Activated CD8-positive, alpha-beta T cell treated with anti-CD3 and anti-CD28 coated beads for 36 hours (primary cell): ENCODE measurements at regions not wholly inside any gene's neighbourhood (a gene's known extent, or its start where the extent isn't known, plus 50 kb on each side); places are given as distances from the start of the nearest gene placed in this dataset.

Experiments used
- ATAC-seq: fragments of 200-7000 bp; cut with Tn5 transposase; one replicate; pipeline ENCODE4 v1.10.0; 2021; ENCODE audit warnings: mild to moderate bottlenecking, moderate library complexity
- CTCF ChIA-PET: fragments of 350-600 bp; sonication (Branson Sonifier 250); formaldehyde crosslinking; loops from one replicate; lab custom pipeline; 2021; ENCODE audit warnings: antibody characterized with exemption; lab: Charles Lee
- POLR2A ChIA-PET: fragments of 350-600 bp; sonication (Branson Sonifier 250); formaldehyde crosslinking; loops from one replicate; lab custom pipeline; 2021; ENCODE audit warnings: antibody characterized with exemption; lab: Charles Lee
- DNase-seq: peaks from one replicate; pipeline ENCODE4 v3.0.0-alpha.2; 2020
- H3K27ac Mint-ChIP-seq: one replicate; pipeline ENCODE4 v1.8.0; 2021; ENCODE audit warnings: mild to moderate bottlenecking, mixed read lengths
- H3K27me3 Mint-ChIP-seq: one replicate; pipeline ENCODE4 v1.8.0; 2021; ENCODE audit warnings: mixed read lengths
- H3K36me3 Mint-ChIP-seq: one replicate; pipeline ENCODE4 v1.8.0; 2021; ENCODE audit warnings: low read depth, mixed read lengths
- H3K4me1 Mint-ChIP-seq: one replicate; pipeline ENCODE4 v1.8.0; 2021; ENCODE audit warnings: low read depth, mixed read lengths
- H3K4me3 Mint-ChIP-seq: one replicate; pipeline ENCODE4 v1.8.0; 2021; ENCODE audit warnings: mild to moderate bottlenecking, moderate library complexity, mixed read lengths
- H3K9me3 Mint-ChIP-seq: one replicate; pipeline ENCODE4 v1.8.0; 2021; ENCODE audit warnings: mixed read lengths
- intact Hi-C: fragments of 100-400 bp; cut with micrococcal nuclease; formaldehyde crosslinking; loops from one replicate; pipeline ENCODE4 v1.10.0; 2022
- TF ChIP-seq, protein P1 (sequence below): fragments of 200-600 bp; IDR thresholded peaks from one replicate; pipeline ENCODE4 v1.8.0; 2022; ENCODE audit warnings: antibody characterized with exemption, mild to moderate bottlenecking

DNA sequence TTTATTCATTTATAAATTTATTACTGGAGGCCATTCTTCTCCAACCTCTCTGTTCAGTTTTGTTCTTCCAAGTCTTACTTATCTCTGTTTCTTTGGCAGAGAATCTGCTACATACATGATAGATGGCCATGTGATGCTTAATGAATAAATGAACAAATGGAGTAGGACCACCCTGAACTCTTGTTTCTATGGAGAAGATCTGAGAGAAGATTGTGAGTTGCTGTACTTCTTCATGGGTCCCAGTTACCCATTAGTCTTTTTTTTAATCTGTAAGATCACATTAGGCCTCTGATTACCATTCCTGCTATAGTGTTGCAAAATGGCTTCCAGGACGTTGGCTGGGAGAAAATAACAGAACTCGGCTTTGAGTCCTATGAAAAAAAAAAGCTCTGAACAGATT is 191.9 kb upstream of the SYNPR start:
- Mint-ChIP-seq H3K9me3 (peaks cover 5% of the 10 kb centered on the region), H3K36me3 (no peaks in the 10 kb centered on the region), H3K27ac (no peak overlapping the region), H3K4me3 (no peak overlapping the region), H3K4me1 (no peaks in the 10 kb centered on the region), H3K27me3 (no peaks in the 10 kb centered on the region)
- ChIA-PET CTCF (no interaction called here), POLR2A (no interaction called here)
- TF ChIP-seq, protein P1, sequence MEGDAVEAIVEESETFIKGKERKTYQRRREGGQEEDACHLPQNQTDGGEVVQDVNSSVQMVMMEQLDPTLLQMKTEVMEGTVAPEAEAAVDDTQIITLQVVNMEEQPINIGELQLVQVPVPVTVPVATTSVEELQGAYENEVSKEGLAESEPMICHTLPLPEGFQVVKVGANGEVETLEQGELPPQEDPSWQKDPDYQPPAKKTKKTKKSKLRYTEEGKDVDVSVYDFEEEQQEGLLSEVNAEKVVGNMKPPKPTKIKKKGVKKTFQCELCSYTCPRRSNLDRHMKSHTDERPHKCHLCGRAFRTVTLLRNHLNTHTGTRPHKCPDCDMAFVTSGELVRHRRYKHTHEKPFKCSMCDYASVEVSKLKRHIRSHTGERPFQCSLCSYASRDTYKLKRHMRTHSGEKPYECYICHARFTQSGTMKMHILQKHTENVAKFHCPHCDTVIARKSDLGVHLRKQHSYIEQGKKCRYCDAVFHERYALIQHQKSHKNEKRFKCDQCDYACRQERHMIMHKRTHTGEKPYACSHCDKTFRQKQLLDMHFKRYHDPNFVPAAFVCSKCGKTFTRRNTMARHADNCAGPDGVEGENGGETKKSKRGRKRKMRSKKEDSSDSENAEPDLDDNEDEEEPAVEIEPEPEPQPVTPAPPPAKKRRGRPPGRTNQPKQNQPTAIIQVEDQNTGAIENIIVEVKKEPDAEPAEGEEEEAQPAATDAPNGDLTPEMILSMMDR, result no peak
- no peak for DNase-seq
- intact Hi-C loops, result no loop called here
- no peak for ATAC-seq

DNA sequence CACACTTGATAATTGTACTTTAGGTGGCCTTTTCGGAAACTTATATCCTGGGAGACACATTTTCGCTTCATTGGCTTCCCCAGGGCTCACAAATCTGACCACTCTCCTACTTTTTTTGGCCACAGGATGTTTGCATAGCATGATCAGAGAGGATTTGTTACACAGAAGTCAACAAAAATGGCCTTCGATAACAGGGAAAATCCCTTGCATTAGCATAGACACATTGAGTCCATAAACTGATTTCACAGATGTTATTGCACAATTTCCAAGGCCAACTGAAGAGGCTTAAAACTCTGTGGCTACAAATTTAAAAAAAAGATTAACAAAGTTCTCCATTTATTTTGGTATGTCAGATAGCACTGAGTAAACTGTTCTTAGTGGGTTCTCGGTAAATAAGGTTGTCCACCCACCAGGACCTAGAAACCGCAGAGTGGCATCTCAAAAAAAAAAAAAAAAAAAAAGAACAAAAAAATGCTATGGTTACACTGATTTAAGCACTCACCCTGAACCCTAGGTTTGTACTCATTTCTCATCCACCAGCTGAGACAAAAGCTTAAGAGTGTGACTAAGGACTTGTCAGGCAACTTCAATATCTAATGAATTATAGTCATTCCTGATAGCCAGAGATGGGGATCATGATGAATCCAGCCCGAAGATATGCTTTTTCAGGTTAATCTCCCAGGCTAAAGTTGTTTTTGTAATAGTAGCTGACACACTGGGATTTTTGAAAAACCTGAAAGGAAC is 188.9 kb upstream of the SYNPR start:
- Mint-ChIP-seq H3K4me3 (no peak overlapping the region), H3K27ac (no peak overlapping the region), H3K27me3 (no peaks in the 10 kb centered on the region), H3K9me3 (peaks cover 5% of the 10 kb centered on the region), H3K4me1 (no peaks in the 10 kb centered on the region), H3K36me3 (no peaks in the 10 kb centered on the region)
- TF ChIP-seq, protein P1, result no peak
- ChIA-PET CTCF (no interaction called here), POLR2A (no interaction called here)
- DNase-seq (no peak), ATAC-seq (no peak)
- intact Hi-C loops, result no loop called here

DNA sequence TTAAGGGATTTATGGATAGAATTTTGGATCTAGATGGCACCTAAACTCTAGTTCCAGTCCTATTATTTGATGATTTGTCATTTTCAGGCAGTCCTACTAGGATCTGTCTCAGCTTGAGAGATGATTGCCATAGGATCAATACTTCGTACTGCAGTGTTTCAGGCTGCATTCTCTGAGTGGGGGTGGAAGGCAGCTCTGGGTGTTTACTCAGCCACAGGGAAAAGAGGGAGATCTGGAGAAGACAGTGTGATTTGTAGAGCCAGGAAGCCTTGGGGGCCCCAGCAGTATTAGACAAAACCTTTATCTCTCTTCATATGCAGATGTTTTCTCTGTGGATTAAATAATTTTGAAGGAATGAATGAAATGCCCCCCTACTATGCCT is 188.4 kb upstream of the SYNPR start:
- CTCF ChIA-PET, result no interaction called here

DNA sequence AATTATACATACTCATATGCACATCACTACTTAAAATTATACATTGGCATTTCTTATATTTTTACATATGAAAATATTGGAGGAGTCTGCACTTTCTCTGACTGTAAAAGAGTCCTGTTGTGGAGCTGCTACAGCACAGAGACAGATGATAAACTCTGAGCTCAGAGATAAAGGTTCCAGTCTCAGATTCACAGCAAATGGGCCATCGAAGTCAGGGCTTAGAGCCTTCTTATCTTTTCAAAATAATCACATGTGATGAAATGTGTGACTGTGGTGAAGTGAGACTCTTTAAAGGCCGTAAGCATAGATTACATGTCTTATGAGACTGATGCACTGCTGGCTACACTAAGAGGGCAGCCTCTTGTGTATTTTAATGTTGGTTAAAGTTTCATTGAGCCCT is 187.5 kb upstream of the SYNPR start:
- peaks cover 5% of the 10 kb centered on the region for H3K9me3 Mint-ChIP-seq
- ChIA-PET CTCF (no interaction called here), POLR2A (no interaction called here)
- no peak for DNase-seq
- H3K27me3 Mint-ChIP-seq, result no peaks in the 10 kb centered on the region
- intact Hi-C loops, result no loop called here
- H3K4me1 Mint-ChIP-seq, result no peaks in the 10 kb centered on the region
- ATAC-seq, result no peak
- H3K27ac Mint-ChIP-seq, result no peak overlapping the region
- TF ChIP-seq, protein P1, result no peak
- H3K4me3 Mint-ChIP-seq, result no peak overlapping the region
- H3K36me3 Mint-ChIP-seq, result no peaks in the 10 kb centered on the region

More for the DNA sequence above, 188.4 kb upstream of the SYNPR start:
- no peak overlapping the region for H3K4me3 Mint-ChIP-seq
- DNase-seq (no peak), ATAC-seq (no peak)
- intact Hi-C loops, result no loop called here
- H3K36me3 Mint-ChIP-seq, result no peaks in the 10 kb centered on the region
- no peaks in the 10 kb centered on the region for H3K4me1 Mint-ChIP-seq
- no peaks in the 10 kb centered on the region for H3K27me3 Mint-ChIP-seq
- TF ChIP-seq, protein P1, result no peak
- no peak overlapping the region for H3K27ac Mint-ChIP-seq
- H3K9me3 Mint-ChIP-seq, result peaks cover 5% of the 10 kb centered on the region
- POLR2A ChIA-PET, result no interaction called here

DNA sequence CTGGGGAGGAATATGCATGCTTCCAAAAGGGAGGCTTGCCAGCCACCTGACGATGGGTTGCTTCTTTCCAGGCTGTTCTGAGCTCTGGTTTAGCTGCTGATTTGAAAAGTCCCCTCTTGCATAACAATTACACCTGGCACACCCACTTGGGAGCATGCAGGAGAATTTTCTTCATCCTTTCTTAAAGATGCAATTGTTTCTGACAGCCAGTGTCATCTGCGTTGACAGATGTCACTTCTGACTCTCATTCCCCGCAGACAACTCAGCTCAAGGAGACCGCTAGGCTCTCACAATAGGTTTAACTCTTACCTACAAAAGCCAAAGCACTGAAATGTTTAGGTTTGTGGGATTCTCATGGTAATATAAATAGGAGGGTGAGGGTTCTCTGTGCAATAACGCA is 185.6 kb upstream of the SYNPR start:
- peaks cover 8% of the 10 kb centered on the region for H3K9me3 Mint-ChIP-seq
- no peaks in the 10 kb centered on the region for H3K27me3 Mint-ChIP-seq
- CTCF ChIA-PET, result interaction anchor here (0.8 kb wide), 1 partner anchor 50 kb away, joined by 3 read pairs; no protein-coding TSS in a partner anchor
- TF ChIP-seq, protein P1, result no peak
- intact Hi-C loops, result no loop called here
- H3K4me3 Mint-ChIP-seq, result no peak overlapping the region
- no peaks in the 10 kb centered on the region for H3K4me1 Mint-ChIP-seq
- no peak for DNase-seq
- POLR2A ChIA-PET, result no interaction called here
- H3K36me3 Mint-ChIP-seq, result no peaks in the 10 kb centered on the region
- ATAC-seq, result no peak
- no peak overlapping the region for H3K27ac Mint-ChIP-seq
